Fibroblast of mammary gland (primary cell): ENCODE measurements at regions not wholly inside any gene's neighbourhood (a gene's known extent, or its start where the extent isn't known, plus 50 kb on each side); places are given as distances from the start of the nearest gene placed in this dataset.

Source experiments
- DNase-seq: peaks from one replicate; pipeline ENCODE4 v3.0.0-alpha.2; 2010; ENCODE audit warnings: low read depth
- H3K4me3 ChIP-seq: 2 replicates; pipeline ENCODE4 v1.5.1; 2011; ENCODE audit warnings: low read depth, mild to moderate bottlenecking, low read length, moderate library complexity; ENCODE audit not compliant: control insufficient read depth
- CTCF ChIP-seq: conservative IDR thresholded peaks from 2 replicates; pipeline ENCODE4 v1.5.1; 2011; ENCODE audit warnings: low read depth, low read length, inconsistent platforms; ENCODE audit not compliant: control insufficient read depth, insufficient read depth

- H3K4me3 ChIP-seq: no peak overlapping the region
- TF ChIP-seq CTCF: no peak
- DNase-seq: no peak
These were observed 192.3 kb downstream of the GPAT3 start for GRCh38 chr4:83728191-83728590.

- no peak for DNase-seq
- no peak for TF ChIP-seq CTCF
- no peak overlapping the region for H3K4me3 ChIP-seq
These were observed 189.6 kb downstream of the GPAT3 start for GRCh38 chr4:83725336-83726085.

GRCh38 chr4:83724485-83725335, 188.8 kb downstream of the GPAT3 start:
- DNase-seq: no peak
- TF ChIP-seq CTCF: no peak

GRCh38 chr4:83723609-83724008, 187.7 kb downstream of the GPAT3 start:
- no peak for TF ChIP-seq CTCF
- no peak overlapping the region for H3K4me3 ChIP-seq
- DNase-seq: no peak

More at GRCh38 chr4:83724485-83725335, 188.8 kb downstream of the GPAT3 start:
- H3K4me3 ChIP-seq: no peak overlapping the region

GRCh38 chr4:83722730-83723269, 186.9 kb downstream of the GPAT3 start:
- no peak for TF ChIP-seq CTCF
- no peak overlapping the region for H3K4me3 ChIP-seq
- DNase-seq: no peak

- no peak overlapping the region for H3K4me3 ChIP-seq
- peak; percentile 6 for DNase-seq
- TF ChIP-seq CTCF: no peak
These were observed 181.0 kb downstream of the GPAT3 start for GRCh38 chr4:83716874-83717273.
